ENCODE measurements at regions not wholly inside any gene's neighbourhood (a gene's known extent, or its start where the extent isn't known, plus 50 kb on each side); places are given as distances from the start of the nearest gene placed in this dataset.

DNA sequence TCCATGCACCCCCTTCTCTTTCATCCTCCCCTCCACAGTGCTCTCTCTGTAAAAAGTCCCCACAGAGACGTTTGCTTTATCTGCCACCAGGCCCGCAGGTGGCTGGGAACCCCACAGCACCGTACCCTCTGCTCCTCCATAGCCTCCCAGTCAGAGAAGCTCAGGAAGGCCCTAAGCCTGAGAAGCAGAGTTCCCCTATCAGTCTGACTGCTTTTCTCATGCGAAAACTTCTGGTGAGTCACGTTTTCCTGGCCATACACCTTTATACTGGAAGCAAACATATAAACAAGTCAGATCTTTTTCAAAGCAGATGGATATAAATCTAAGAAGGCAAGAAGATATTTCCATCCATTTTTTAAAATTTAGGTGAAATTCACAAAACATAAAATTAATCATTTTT is 51.5 kb upstream of the MEF2A start:
- ChIA-PET CTCF (interaction anchor here (0.6 kb wide), 1 partner anchor 32 kb away, joined by 3 read pairs; no protein-coding TSS in a partner anchor), POLR2A (no interaction called here)
- H3K36me3 ChIP-seq (ENCODE audit: control insufficient read depth in 2 of 2, insufficient read depth in 1 of 2, low read length in 2 of 2), result no peaks in the 10 kb centered on the region
- no peak for TF ChIP-seq ZNF174 (tag by site-specific recombination; IDR thresholded peaks at IDR 0.05)
- TF ChIP-seq MEIS1 (CRISPR knock-in tag; IDR thresholded peaks at IDR 0.05; ENCODE audit: borderline replicate concordance), result no peak
- no peak for TF ChIP-seq ZNF514 (tag by site-specific recombination; IDR thresholded peaks at IDR 0.05)
- TF ChIP-seq KLF7 (tag by site-specific recombination; IDR thresholded peaks at IDR 0.05; ENCODE audit: borderline replicate concordance), result no peak
- no peak for TF ChIP-seq ZBTB20 (tag by site-specific recombination; IDR thresholded peaks at IDR 0.05)
- no peak for TF ChIP-seq PRDM4 (tag by site-specific recombination; IDR thresholded peaks at IDR 0.05)
- TF ChIP-seq ZNF24 (tag by site-specific recombination; IDR thresholded peaks at IDR 0.05), result no peak
- TF ChIP-seq ZNF140 (tag by site-specific recombination; IDR thresholded peaks at IDR 0.05), result no peak
- TF ChIP-seq SP2 (tag by site-specific recombination; IDR thresholded peaks at IDR 0.05), result no peak
- TF ChIP-seq ZNF214 (tag by site-specific recombination; IDR thresholded peaks at IDR 0.05; ENCODE audit: borderline replicate concordance), result no peak
- TF ChIP-seq SCRT2 (tag by site-specific recombination; IDR thresholded peaks at IDR 0.05), result no peak
- no peak for TF ChIP-seq KLF16 (tag by site-specific recombination; IDR thresholded peaks at IDR 0.05)
- no peak for TF ChIP-seq ZNF274 (IDR thresholded peaks at IDR 0.05; ENCODE audit: low read length)
- TF ChIP-seq ZNF274 (tag by site-specific recombination; IDR thresholded peaks at IDR 0.05; ENCODE audit: borderline replicate concordance), result no peak
- no peak for TF ChIP-seq MYNN (tag by site-specific recombination; IDR thresholded peaks at IDR 0.05; ENCODE audit: borderline replicate concordance)
- TF ChIP-seq KLF1 (tag by site-specific recombination; IDR thresholded peaks at IDR 0.05), result no peak
- no peak for TF ChIP-seq ZNF280C (tag by site-specific recombination; IDR thresholded peaks at IDR 0.05)
- TF ChIP-seq, protein P1, sequence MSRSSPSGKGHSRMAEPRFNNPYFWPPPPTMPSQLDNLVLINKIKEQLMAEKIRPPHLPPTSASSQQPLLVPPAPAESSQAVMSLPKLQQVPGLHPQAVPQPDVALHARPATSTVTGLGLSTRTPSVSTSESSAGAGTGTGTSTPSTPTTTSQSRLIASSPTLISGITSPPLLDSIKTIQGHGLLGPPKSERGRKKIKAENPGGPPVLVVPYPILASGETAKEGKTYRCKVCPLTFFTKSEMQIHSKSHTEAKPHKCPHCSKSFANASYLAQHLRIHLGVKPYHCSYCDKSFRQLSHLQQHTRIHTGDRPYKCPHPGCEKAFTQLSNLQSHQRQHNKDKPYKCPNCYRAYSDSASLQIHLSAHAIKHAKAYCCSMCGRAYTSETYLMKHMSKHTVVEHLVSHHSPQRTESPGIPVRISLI (tag by site-specific recombination; IDR thresholded peaks at IDR 0.05), result no peak
- no peaks in the 10 kb centered on the region for H3K4me1 ChIP-seq (ENCODE audit: control insufficient read depth, insufficient read depth, low read length)
- H3K4me3 ChIP-seq (ENCODE audit: low read depth, low read length), result no peak overlapping the region
- no peak overlapping the region for H3K27ac ChIP-seq (ENCODE audit: extremely low read depth, low read depth, low read length)
- H3K9me3 ChIP-seq (ENCODE audit: control insufficient read depth, insufficient read depth, low read depth, low read length), result no peaks in the 10 kb centered on the region

Data from HEK293 (cell line).